Omental fat pad (tissue), 3 donors: ENCODE measurements at regions not wholly inside any gene's neighbourhood (a gene's known extent, or its start where the extent isn't known, plus 50 kb on each side); places are given as distances from the start of the nearest gene placed in this dataset.
"Not testable (repeated sequence)": the region's sequence is repeated elsewhere in the genome, so short reads cannot be mapped to it uniquely, and the experiment has no call there.

ENCODE experiments used
- ATAC-seq: fragments of 150-250 bp; one replicate; pipeline ENCODE4 v1.9.1; 2016; ENCODE audit warnings: mild to moderate bottlenecking, moderate library complexity; ENCODE audit not compliant: low FRiP score
- DNase-seq: peaks from one replicate; pipeline ENCODE4 v3.0.0-alpha.2; 2019; ENCODE audit warnings: low spot score
- TF ChIP-seq, protein P1 (sequence below), 3 donors: fragments of 450-650 bp; IDR thresholded peaks; one replicate each; pipeline ENCODE4 v1.5.1; 2016 to 2017; ENCODE audit warnings: antibody characterized with exemption in 3 of 3, mild to moderate bottlenecking in 3 of 3, moderate library complexity in 2 of 3

DNA sequence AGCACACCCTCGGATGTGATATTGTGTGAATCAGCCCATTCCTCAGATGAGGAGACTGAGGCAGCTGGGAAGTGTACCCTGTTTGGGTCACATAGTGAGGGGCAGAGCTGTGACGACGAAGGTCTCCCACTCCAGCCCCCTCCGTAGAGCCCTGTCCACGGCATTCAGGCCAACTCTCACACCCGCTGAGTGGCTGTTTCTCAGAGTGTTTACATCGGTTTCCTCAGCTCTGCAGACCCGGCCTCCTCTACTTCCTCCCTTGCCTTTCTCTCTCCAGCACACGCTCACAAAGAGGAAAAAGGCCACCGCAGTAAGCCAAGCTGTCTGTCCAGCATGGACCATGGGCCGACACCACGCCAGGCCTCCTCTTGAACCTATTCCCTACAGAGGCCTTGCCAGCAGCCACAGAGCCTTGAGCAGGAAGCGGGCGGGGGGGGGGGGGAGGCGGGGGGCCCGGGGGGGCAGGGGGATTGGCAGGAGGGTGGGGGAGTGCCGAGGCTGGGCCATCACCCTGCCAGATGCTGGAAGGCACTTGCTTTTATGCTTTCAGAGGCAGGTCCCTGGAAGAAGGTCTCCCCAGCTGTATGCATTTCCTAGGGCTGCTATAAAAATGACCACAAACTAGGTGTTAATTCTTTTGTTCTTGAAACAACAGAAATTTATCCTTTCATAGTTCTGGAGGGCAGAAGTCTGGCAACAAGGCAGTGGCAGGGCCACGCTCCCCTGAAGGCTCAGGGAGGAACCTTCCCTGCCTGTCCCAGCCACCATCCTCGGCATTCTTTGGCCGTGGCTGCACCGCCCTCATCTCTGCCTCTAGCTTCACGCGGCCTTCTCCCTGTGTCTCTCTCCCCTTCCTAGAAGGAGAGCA lies 178.4 kb downstream of the PSMG1 start:
- no peak for ATAC-seq
- TF ChIP-seq, protein P1, sequence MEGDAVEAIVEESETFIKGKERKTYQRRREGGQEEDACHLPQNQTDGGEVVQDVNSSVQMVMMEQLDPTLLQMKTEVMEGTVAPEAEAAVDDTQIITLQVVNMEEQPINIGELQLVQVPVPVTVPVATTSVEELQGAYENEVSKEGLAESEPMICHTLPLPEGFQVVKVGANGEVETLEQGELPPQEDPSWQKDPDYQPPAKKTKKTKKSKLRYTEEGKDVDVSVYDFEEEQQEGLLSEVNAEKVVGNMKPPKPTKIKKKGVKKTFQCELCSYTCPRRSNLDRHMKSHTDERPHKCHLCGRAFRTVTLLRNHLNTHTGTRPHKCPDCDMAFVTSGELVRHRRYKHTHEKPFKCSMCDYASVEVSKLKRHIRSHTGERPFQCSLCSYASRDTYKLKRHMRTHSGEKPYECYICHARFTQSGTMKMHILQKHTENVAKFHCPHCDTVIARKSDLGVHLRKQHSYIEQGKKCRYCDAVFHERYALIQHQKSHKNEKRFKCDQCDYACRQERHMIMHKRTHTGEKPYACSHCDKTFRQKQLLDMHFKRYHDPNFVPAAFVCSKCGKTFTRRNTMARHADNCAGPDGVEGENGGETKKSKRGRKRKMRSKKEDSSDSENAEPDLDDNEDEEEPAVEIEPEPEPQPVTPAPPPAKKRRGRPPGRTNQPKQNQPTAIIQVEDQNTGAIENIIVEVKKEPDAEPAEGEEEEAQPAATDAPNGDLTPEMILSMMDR (IDR thresholded peaks at IDR 0.05), result no peak
- no peak for DNase-seq

DNA sequence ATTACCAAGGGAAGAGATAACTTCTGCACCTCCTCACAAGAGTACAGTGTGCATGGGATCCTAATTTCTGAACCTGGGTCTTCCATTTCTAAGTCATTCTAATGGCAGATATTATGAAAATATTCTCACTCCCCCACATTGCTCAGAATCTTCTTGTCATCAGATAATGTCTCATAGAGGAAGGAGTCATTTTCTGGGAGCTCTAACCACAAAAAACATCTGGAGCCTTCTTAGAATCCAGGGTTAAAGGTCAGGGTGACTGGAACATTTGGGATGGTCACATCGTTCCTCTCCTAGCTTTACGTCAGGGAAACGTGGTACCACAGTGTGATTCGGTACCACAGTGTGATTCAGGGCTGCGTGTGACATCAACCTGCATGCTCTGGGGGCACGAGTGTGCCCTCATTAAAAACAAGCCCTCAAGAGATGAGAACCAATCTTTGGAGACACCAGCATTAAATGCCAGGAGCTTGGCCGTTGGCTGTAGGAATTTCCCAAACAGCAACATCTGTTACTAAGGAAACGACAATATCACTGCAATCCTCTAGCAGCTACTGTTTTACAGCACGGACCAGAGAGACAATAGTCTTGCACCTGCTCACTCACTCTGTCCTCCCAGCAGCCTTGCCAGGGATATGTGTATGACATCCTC lies 179.1 kb downstream of the PSMG1 start:
- peak; percentile 25 for ATAC-seq
- DNase-seq, result no peak
- TF ChIP-seq, protein P1 (IDR thresholded peaks at IDR 0.05), result no peak

DNA sequence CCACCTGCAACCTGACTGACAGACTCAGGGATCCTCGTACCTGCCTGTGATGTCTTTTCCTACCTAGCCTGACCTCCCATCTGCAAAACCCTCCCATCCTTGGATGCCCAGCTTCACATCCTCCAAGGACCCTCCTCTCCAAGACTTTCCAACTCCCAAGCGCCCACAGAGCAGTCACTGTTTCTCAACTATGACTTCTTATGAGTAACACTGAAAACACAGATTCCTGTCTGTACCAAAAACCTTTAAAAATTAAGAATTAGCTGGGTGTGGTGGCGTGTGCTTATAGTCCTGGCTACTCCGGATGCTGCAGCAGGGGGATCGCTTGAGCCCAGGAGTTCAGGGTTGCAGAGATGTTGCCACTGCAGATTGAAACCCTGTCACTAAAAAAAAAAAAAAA lies 181.9 kb downstream of the PSMG1 start:
- ATAC-seq, result no peak
- TF ChIP-seq, protein P1 (IDR thresholded peaks at IDR 0.05), result no peak
- no peak for DNase-seq

DNA sequence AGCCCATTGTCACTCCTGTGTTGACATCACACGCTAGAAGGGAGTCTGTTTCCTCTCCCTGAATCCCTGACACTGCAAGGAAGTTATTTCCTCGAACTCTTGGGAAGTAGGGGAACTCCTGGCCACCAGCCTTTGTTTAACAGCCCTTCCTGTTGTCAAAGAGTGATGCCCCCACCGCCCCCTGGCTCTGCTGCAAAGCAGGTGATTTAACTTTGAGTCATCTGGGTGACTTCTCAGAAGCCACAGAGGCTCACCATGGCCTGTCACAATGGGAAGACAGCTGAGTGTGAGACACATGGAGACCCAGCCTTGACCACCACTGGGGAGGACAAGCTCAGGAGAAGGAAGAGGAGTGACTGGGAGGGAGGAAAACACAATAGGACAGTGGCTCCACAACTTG lies 182.8 kb downstream of the PSMG1 start:
- peak; percentile 37 for ATAC-seq
- TF ChIP-seq, protein P1 (IDR thresholded peaks at IDR 0.05), result no peak
- no peak for DNase-seq

DNA sequence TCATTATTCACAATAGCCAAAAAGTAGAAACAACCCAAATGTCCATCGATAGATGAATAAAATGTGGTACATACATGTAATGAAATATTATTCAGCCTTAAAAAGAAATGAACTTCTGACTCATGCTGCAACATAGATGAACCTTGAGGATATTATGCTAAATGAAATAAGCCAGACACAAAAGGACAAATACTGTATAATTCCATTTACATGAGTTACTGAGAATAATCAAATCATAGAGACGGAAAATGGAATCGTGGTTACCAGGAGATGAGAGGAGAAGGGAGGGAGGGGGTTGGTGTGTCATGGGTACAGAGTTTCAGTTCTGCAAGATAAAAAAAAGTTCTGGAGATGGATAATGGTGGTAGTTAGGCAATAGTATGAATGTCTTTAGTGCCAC lies 184.1 kb downstream of the PSMG1 start:
- TF ChIP-seq, protein P1 (IDR thresholded peaks at IDR 0.05), result no peak
- ATAC-seq, result no peak
- DNase-seq, result no peak

DNA sequence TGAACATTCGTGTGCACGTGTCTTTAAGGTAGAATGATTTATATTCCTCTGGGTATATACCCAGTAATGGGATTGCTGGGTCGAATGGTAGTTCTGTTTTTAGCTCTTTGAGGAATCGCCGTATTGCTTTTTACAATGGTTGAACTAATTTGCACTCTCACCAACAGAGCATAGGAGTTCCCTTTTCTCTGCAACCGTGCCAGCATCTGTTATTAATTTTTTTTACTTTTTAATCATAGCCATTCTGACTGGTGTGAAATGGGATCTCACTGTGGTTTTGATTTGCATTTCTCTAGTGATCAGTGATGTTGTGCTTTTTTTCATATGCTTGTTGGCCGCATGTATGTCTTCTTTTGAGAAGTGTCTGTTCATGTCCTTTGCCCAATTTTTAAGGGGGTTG lies 185.0 kb downstream of the PSMG1 start:
- not testable (repeated sequence) for ATAC-seq, DNase-seq

DNA sequence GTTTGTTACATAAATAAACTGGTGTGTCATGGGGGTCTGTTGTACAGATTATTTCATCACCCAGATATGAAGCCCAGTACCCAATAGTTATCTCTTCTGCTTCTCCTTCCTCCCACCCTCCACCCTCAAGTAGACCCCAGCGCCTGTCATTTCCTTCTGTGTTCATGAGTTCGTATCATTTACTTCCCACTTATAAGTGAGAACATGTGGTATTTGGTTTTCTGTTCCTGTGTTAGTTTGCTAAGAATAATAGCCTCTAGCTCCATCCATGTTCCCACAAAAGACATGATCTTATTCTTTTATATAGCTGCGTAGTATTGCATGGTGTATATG lies 185.4 kb downstream of the PSMG1 start:
- not testable (repeated sequence) for ATAC-seq, DNase-seq
